H1 (cell line): ENCODE measurements at regions not wholly inside any gene's neighbourhood (a gene's known extent, or its start where the extent isn't known, plus 50 kb on each side); places are given as distances from the start of the nearest gene placed in this dataset.
A peak's percentile ranks its signal among the peaks of the same experiment; 100 is the strongest.

Experiments
- CTCF ChIA-PET: fragments of 300-600 bp; sonication (Branson Sonifier 250); formaldehyde crosslinking; loops from one replicate; lab custom pipeline; 2021; ENCODE audit not compliant: partially characterized antibody; lab: Charles Lee
- POLR2A ChIA-PET: fragments of 300-600 bp; sonication (Branson Sonifier 250); formaldehyde crosslinking; loops from one replicate; lab custom pipeline; 2021; ENCODE audit warnings: inconsistent platforms; ENCODE audit not compliant: partially characterized antibody; lab: Charles Lee
- DNase-seq, 2 experiments: peaks; one replicate each; pipeline versions ENCODE4 v3.0.0 to v3.0.0-alpha.2; 2010 to 2022; ENCODE audit warnings: low spot score in 2 of 2, low read depth in 1 of 2, mixed read lengths in 1 of 2
- FAIRE-seq: peaks from 2 replicates; lab custom pipeline; 2011; peaks lifted over from hg19 to GRCh38; lab: Jason Lieb, UNC
- H2AFZ ChIP-seq: 2 replicates; pipeline ENCODE4 v1.8.1; 2012; ENCODE audit warnings: low read length, inconsistent platforms
- H2AK5ac ChIP-seq: 2 replicates; pipeline ENCODE4 v1.6.1; 2013; ENCODE audit warnings: low read depth, low read length
- H2BK120ac ChIP-seq: replicated peaks from 2 replicates; pipeline ENCODE3; 2013; ENCODE audit warnings: low read depth, low read length, inconsistent platforms
- H2BK12ac ChIP-seq: 2 replicates; pipeline ENCODE4 v1.6.1; 2013; ENCODE audit warnings: low read depth, low read length
- H2BK15ac ChIP-seq: 2 replicates; pipeline ENCODE4 v1.6.1; 2013; ENCODE audit warnings: low read length
- H2BK20ac ChIP-seq: 2 replicates; pipeline ENCODE4 v1.6.1; 2013; ENCODE audit warnings: low read length
- H2BK5ac ChIP-seq: 2 replicates; pipeline ENCODE4 v1.6.1; 2013; ENCODE audit warnings: low read depth, low read length
- H3K14ac ChIP-seq: 2 replicates; pipeline ENCODE4 v1.6.1; 2013; ENCODE audit warnings: inconsistent platforms; ENCODE audit not compliant: insufficient read length
- H3K18ac ChIP-seq: 2 replicates; pipeline ENCODE4 v1.6.1; 2013; ENCODE audit warnings: low read length; ENCODE audit errors: extremely low read depth
- H3K23ac ChIP-seq: 2 replicates; pipeline ENCODE4 v1.6.1; 2013; ENCODE audit warnings: inconsistent platforms; ENCODE audit not compliant: insufficient read length
- H3K23me2 ChIP-seq: 2 replicates; pipeline ENCODE4 v1.6.1; 2013; ENCODE audit warnings: low read depth, low read length
- H3K27ac ChIP-seq: 2 replicates; pipeline ENCODE4 v1.6.1; 2011; ENCODE audit warnings: low read depth, low read length, inconsistent platforms
- H3K27me3 ChIP-seq, 4 experiments: replicated peaks in 1 of 4; 1 replicate in 1 of 4; 2 replicates in 3 of 4; pipeline versions ENCODE4 v1.6.1 to v1.8.1; 2011 to 2013; ENCODE audit warnings: low read length in 3 of 4, mild to moderate bottlenecking in 3 of 4, inconsistent platforms in 2 of 4, mixed read lengths in 2 of 4, moderate library complexity in 1 of 4; ENCODE audit not compliant: control insufficient read depth in 3 of 4, insufficient read depth in 3 of 4; ENCODE audit errors: extremely low read depth in 1 of 4
- H3K36me3 ChIP-seq, 4 experiments: 2 replicates each; pipeline versions ENCODE4 v1.6.1 to v1.8.1; 2011 to 2013; ENCODE audit warnings: mild to moderate bottlenecking in 4 of 4, low read length in 3 of 4, moderate library complexity in 2 of 4, control low read depth in 1 of 4, inconsistent platforms in 1 of 4; ENCODE audit not compliant: insufficient read depth in 4 of 4, control insufficient read depth in 2 of 4
- H3K4ac ChIP-seq: replicated peaks from 2 replicates; pipeline ENCODE3; 2013; ENCODE audit warnings: low read length, low read depth, mixed read lengths, inconsistent platforms; ENCODE audit not compliant: insufficient read length
- H3K4me1 ChIP-seq, 4 experiments: replicated peaks in 1 of 4; 1 replicate in 1 of 4; 2 replicates in 3 of 4; pipeline versions ENCODE4 v1.6.1 to v1.8.1; 2011 to 2013; ENCODE audit warnings: low read length in 3 of 4, inconsistent platforms in 2 of 4, mixed read lengths in 1 of 4; ENCODE audit not compliant: insufficient read depth in 4 of 4, control insufficient read depth in 3 of 4
- H3K4me2 ChIP-seq, 2 experiments: 2 replicates each; pipeline versions ENCODE4 v1.6.1 to v1.8.1; 2011 to 2013; ENCODE audit warnings: low read depth in 2 of 2, low read length in 2 of 2, control low read depth in 1 of 2, inconsistent platforms in 1 of 2, mild to moderate bottlenecking in 1 of 2; ENCODE audit not compliant: insufficient read depth in 1 of 2
- H3K4me3 ChIP-seq, 4 experiments: fragments of 200-600, 300-600 bp in 1 of 4; sonication (generic), shearing (Covaris generic), sonication (Bioruptor Twin) in 1 of 4; 2 replicates each; pipeline versions ENCODE4 v1.5.1 to v1.8.1; 2011 to 2016; ENCODE audit warnings: low read length in 4 of 4, low read depth in 3 of 4, control low read depth in 2 of 4, inconsistent platforms in 2 of 4, mild to moderate bottlenecking in 2 of 4, mixed read lengths in 1 of 4, moderate library complexity in 1 of 4; ENCODE audit not compliant: insufficient read depth in 2 of 4; ENCODE audit errors: extremely low read depth in 1 of 4
- H3K56ac ChIP-seq: replicated peaks from 2 replicates; pipeline ENCODE3; 2013; ENCODE audit warnings: low read depth, mild to moderate bottlenecking, mixed read lengths, low read length, inconsistent platforms; ENCODE audit not compliant: insufficient read length
- H3K79me1 ChIP-seq: 2 replicates; pipeline ENCODE4 v1.6.1; 2013; ENCODE audit warnings: low read depth, low read length, control low read depth
- H3K79me2 ChIP-seq, 2 experiments: 2 replicates each; pipeline versions ENCODE4 v1.6.1 to v1.8.1; 2012 to 2013; ENCODE audit warnings: low read length in 2 of 2, mild to moderate bottlenecking in 2 of 2, inconsistent platforms in 1 of 2; ENCODE audit not compliant: insufficient read depth in 2 of 2, control insufficient read depth in 1 of 2
- H3K9ac ChIP-seq, 4 experiments: replicated peaks in 1 of 4; 1 replicate in 1 of 4; 2 replicates in 3 of 4; pipeline versions ENCODE4 v1.6.1 to v1.8.1; 2011 to 2013; ENCODE audit warnings: low read depth in 3 of 4, low read length in 3 of 4, control low read depth in 2 of 4, mild to moderate bottlenecking in 2 of 4, moderate library complexity in 2 of 4, inconsistent platforms in 1 of 4; ENCODE audit errors: extremely low read depth in 1 of 4
- H3K9me3 ChIP-seq, 2 experiments: 2 replicates each; pipeline versions ENCODE4 v1.6.1 to v1.8.1; 2012 to 2013; ENCODE audit warnings: mild to moderate bottlenecking in 2 of 2, moderate library complexity in 2 of 2, control low read depth in 1 of 2, inconsistent platforms in 1 of 2, low read depth in 1 of 2, low read length in 1 of 2, mixed read lengths in 1 of 2; ENCODE audit not compliant: insufficient read depth in 2 of 2
- H4K20me1 ChIP-seq, 2 experiments: replicated peaks in 1 of 2; 2 replicates each; pipeline versions ENCODE3 to v1.8.1; 2011 to 2013; ENCODE audit warnings: inconsistent platforms in 2 of 2, low read length in 2 of 2, mild to moderate bottlenecking in 1 of 2; ENCODE audit not compliant: insufficient read depth in 2 of 2, control insufficient read depth in 1 of 2
- H4K5ac ChIP-seq: 2 replicates; pipeline ENCODE4 v1.6.1; 2013; ENCODE audit warnings: low read length, low read depth, mixed read lengths, inconsistent platforms; ENCODE audit not compliant: insufficient read length
- H4K8ac ChIP-seq: 2 replicates; pipeline ENCODE4 v1.8.0; 2013; ENCODE audit warnings: mild to moderate bottlenecking, moderate library complexity, low read length, inconsistent platforms; ENCODE audit not compliant: insufficient read depth; ENCODE audit errors: extremely low read depth
- H4K91ac ChIP-seq: replicated peaks from 2 replicates; pipeline ENCODE3; 2013; ENCODE audit warnings: low read length, mixed read lengths, inconsistent platforms; ENCODE audit not compliant: insufficient read length
- JUND ChIP-seq: IDR thresholded peaks from 2 replicates; pipeline ENCODE4 v1.6.1; 2011; ENCODE audit warnings: mild to moderate bottlenecking, improper control_type of control experiment, low read length
- POLR2A ChIP-seq, 2 experiments: IDR thresholded peaks; 1 replicate in 1 of 2; 2 replicates in 1 of 2; pipeline ENCODE4 v1.6.1; 2011; ENCODE audit warnings: low read depth in 2 of 2, low read length in 2 of 2, mild to moderate bottlenecking in 2 of 2; ENCODE audit errors: control extremely low read depth in 1 of 2
- RAD21 ChIP-seq, 2 experiments: IDR thresholded peaks in 1 of 2; conservative IDR thresholded peaks in 1 of 2; 2 replicates each; pipeline ENCODE4 v1.6.1; 2011; ENCODE audit warnings: low read depth in 2 of 2, low read length in 2 of 2, improper control_type of control experiment in 1 of 2, inconsistent platforms in 1 of 2, mild to moderate bottlenecking in 1 of 2, moderate library complexity in 1 of 2
- WGBS, 2 experiments: shearing (Covaris generic) in 1 of 2; methylation state at CpG; one replicate each; pipeline versions ENCODE4 v1.1.6 to v1.1.7; 2013 to 2015; ENCODE audit warnings: low lambda C conversion rate in 2 of 2, mixed read lengths in 2 of 2, inconsistent platforms in 1 of 2, low coverage in 1 of 2, missing lambda C conversion rate in 1 of 2; ENCODE audit not compliant: insufficient replicate concordance in 2 of 2, insufficient coverage in 1 of 2, insufficient read length in 1 of 2; ENCODE audit errors: extremely low coverage in 1 of 2, missing lambda C conversion rate in 1 of 2; 5-methylcytosine and 5-hydroxymethylcytosine counted together

DNA sequence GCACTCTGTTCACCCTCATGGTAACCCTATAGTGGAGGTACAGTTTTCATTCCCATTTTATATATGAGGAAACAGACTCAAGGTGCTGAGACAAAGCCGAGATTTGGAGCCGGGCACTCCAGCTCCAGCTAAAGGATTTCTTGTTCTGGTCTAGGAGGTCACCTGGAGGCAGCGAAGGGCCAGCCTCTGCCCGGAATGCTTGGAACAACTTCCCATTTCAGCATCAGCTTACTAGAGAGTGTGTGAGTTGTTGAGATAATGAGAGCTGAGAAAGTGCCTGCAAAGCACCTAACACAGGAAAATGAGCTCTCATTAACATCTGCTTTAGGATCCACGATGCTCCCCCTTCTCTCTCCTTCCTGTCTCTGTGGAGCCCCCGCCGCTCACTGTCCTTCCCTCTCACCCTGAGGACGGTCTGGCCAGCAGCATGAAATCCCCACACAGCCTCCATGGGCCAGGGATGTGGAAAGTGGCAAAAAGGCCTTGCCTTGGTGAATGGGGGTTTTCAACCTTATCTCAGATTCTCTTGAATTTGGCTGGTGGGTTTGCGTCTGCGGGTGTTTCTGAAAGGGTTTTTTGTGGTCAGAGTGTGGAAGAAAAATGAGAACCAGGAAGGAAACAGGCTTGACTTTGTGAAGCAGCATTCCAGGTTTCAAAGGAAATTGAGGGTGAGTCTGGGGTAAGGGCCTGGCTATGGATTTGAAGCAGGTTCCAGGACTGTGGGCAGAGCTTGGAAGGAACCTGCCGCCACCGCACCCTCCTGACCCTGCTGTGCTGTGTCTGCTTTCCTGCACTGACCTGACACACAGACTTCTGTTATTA, 178.7 kb downstream of the FOXL1 start:
- Histone ChIP-seq H4K20me1 (no peaks in the 10 kb centered on the region), H3K79me1 (no peaks in the 10 kb centered on the region), H2BK5ac (no peak overlapping the region; the same call in 1 of the 2 replicates), H2BK20ac (no peak overlapping the region), H3K18ac (no peak overlapping the region), H3K23ac (no peak overlapping the region), H3K4me1 (peaks cover 0 to 7% (median 3%) of the 10 kb centered on the region in 4 experiments; a peak in 6 of 7 replicates), H3K4me2 (no peak overlapping the region), H2BK12ac (peak overlapping the region; percentile 19; the same call in 1 of the 2 replicates), H2AK5ac (no peak overlapping the region), H3K79me2 (no peaks in the 10 kb centered on the region), H3K4me3 (no peak overlapping the region), H3K23me2 (no peaks in the 10 kb centered on the region), H2BK15ac (no peak overlapping the region), H4K8ac (no peak overlapping the region; the same call in 1 of the 2 replicates), H3K36me3 (no peaks in the 10 kb centered on the region), H2BK120ac (no peak overlapping the region), H3K14ac (no peak overlapping the region), H2AFZ (0 out of 2 replicates have a peak overlapping the region, but pooled peaks have one; percentile 18), H3K27ac (no peak overlapping the region), H4K91ac (no peak overlapping the region), H3K9ac (no peak overlapping the region), H3K27me3 (no peaks in the 10 kb centered on the region; a peak in 2 of 7 replicates), H3K4ac (no peak overlapping the region), H4K5ac (no peak overlapping the region), H3K9me3 (no peaks in the 10 kb centered on the region), H3K56ac (no peak overlapping the region)
- no peak for TF ChIP-seq JUND
- 0 out of 4 replicates have a peak, but pooled peaks of 1 of the 2 experiments have one; percentile 4 for TF ChIP-seq RAD21 (IDR thresholded peaks at IDR 0.05 in 1 of 2, conservative IDR thresholded peaks at IDR 0.05 in 1 of 2; ENCODE audit: low read depth in 2 of 2, low read length in 2 of 2)
- no peak for TF ChIP-seq POLR2A (IDR thresholded peaks at IDR 0.05; ENCODE audit: control extremely low read depth in 1 of 2, low read depth in 2 of 2, low read length in 2 of 2)
- FAIRE-seq (no peak), DNase-seq (no peak)
- POLR2A ChIA-PET: interaction anchor here (1.6 kb wide), 1 partner anchor 9 kb away, joined by 3 read pairs; no protein-coding TSS in a partner anchor
- CTCF ChIA-PET: interaction anchor here (1.2 to 2.3 kb wide), 4 partner anchors 17 to 117 kb away, joined by 3 to 7 read pairs (median 4); no protein-coding TSS in a partner anchor
- 82% methylated on average over 12 of the region's 12 CpGs; no CpG with 5 or more reads in 1 of the 2 experiments for WGBS, 2 experiments
